HEK293 (cell line): ENCODE measurements at regions not wholly inside any gene's neighbourhood (a gene's known extent, or its start where the extent isn't known, plus 50 kb on each side); places are given as distances from the start of the nearest gene placed in this dataset.

ENCODE experiments used
- CTCF ChIA-PET: fragments of 350-600 bp; formaldehyde crosslinking; extraction: SDS; loops from one replicate; lab custom pipeline; 2021; ENCODE audit warnings: antibody characterized with exemption; lab: Yijun Ruan, JAX
- POLR2A ChIA-PET: fragments of 300-600 bp; formaldehyde crosslinking; extraction: SDS; loops from one replicate; lab custom pipeline; 2020; ENCODE audit warnings: antibody characterized with exemption, inconsistent platforms; lab: Yijun Ruan, JAX
- H3K27ac ChIP-seq: fragments of 200-500 bp; sonication (Bioruptor generic); 2 replicates; pipeline ENCODE4 v1.5.1; 2014; ENCODE audit warnings: low read depth, low read length, control low read depth, inconsistent platforms; ENCODE audit errors: extremely low read depth
- H3K36me3 ChIP-seq, 2 experiments: fragments of 200-500 bp in 1 of 2; sonication (Bioruptor generic) in 1 of 2; 1 replicate in 1 of 2; 2 replicates in 1 of 2; pipeline ENCODE4 v1.5.1; 2014 to 2017; ENCODE audit warnings: inconsistent platforms in 2 of 2, low read length in 2 of 2; ENCODE audit not compliant: control insufficient read depth in 2 of 2, insufficient read depth in 1 of 2
- H3K4me1 ChIP-seq: fragments of 200-500 bp; sonication (Bioruptor generic); 2 replicates; pipeline ENCODE4 v1.5.1; 2014; ENCODE audit warnings: mild to moderate bottlenecking, low read length, inconsistent platforms; ENCODE audit not compliant: control insufficient read depth, insufficient read depth
- H3K4me3 ChIP-seq: 2 replicates; pipeline ENCODE4 v1.5.1; 2011; ENCODE audit warnings: low read depth, mild to moderate bottlenecking, control low read depth, low read length, moderate library complexity
- H3K9me3 ChIP-seq: fragments of 200-500 bp; sonication (Bioruptor generic); 2 replicates; pipeline ENCODE4 v1.5.1; 2014; ENCODE audit warnings: low read depth, low read length, inconsistent platforms; ENCODE audit not compliant: control insufficient read depth, insufficient read depth
- ELK4 ChIP-seq: IDR thresholded peaks from 2 replicates; pipeline ENCODE4 v1.6.1; 2011; ENCODE audit warnings: mild to moderate bottlenecking, low read depth, low read length, borderline replicate concordance
- SCRT2 ChIP-seq: fragments of 450-650 bp; formaldehyde crosslinking; IDR thresholded peaks from 2 replicates; pipeline ENCODE4 v1.5.1; 2016; ENCODE audit warnings: missing biosample characterization, missing genetic modification characterization
- ZFP37 ChIP-seq: fragments of 450-650 bp; formaldehyde crosslinking; IDR thresholded peaks from 2 replicates; pipeline ENCODE4 v1.5.1; 2016; ENCODE audit warnings: missing biosample characterization, missing genetic modification characterization
- ZNF121 ChIP-seq: fragments of 450-650 bp; formaldehyde crosslinking; IDR thresholded peaks from 2 replicates; pipeline ENCODE4 v1.5.1; 2016; ENCODE audit warnings: missing biosample characterization, missing genetic modification characterization
- ZNF16 ChIP-seq: fragments of 450-650 bp; formaldehyde crosslinking; IDR thresholded peaks from 2 replicates; pipeline ENCODE4 v1.5.1; 2016; ENCODE audit warnings: low read depth, missing biosample characterization, missing genetic modification characterization
- ZNF280C ChIP-seq: fragments of 450-650 bp; formaldehyde crosslinking; IDR thresholded peaks from 2 replicates; pipeline ENCODE4 v1.5.1; 2016; ENCODE audit warnings: missing biosample characterization, missing genetic modification characterization
- ZNF394 ChIP-seq: fragments of 450-650 bp; formaldehyde crosslinking; IDR thresholded peaks from 2 replicates; pipeline ENCODE4 v1.5.1; 2016; ENCODE audit warnings: missing biosample characterization, missing genetic modification characterization, mild to moderate bottlenecking, moderate library complexity, borderline replicate concordance
- ZNF433 ChIP-seq: fragments of 450-650 bp; formaldehyde crosslinking; IDR thresholded peaks from 2 replicates; pipeline ENCODE4 v1.5.1; 2016; ENCODE audit warnings: missing biosample characterization, missing genetic modification characterization, low read depth
- ZNF48 ChIP-seq: fragments of 450-650 bp; formaldehyde crosslinking; IDR thresholded peaks from 2 replicates; pipeline ENCODE4 v1.5.1; 2016; ENCODE audit warnings: missing biosample characterization, missing genetic modification characterization
- ZNF514 ChIP-seq: fragments of 450-650 bp; formaldehyde crosslinking; IDR thresholded peaks from 2 replicates; pipeline ENCODE4 v1.5.1; 2016; ENCODE audit warnings: missing biosample characterization, missing genetic modification characterization
- ZNF530 ChIP-seq: fragments of 450-650 bp; formaldehyde crosslinking; IDR thresholded peaks from 2 replicates; pipeline ENCODE4 v1.5.1; 2016; ENCODE audit warnings: low read depth, missing biosample characterization, missing genetic modification characterization
- ZNF654 ChIP-seq: fragments of 450-650 bp; formaldehyde crosslinking; IDR thresholded peaks from 2 replicates; pipeline ENCODE4 v1.5.1; 2016; ENCODE audit warnings: low read depth, missing biosample characterization, missing genetic modification characterization
- ZNF664 ChIP-seq: fragments of 450-650 bp; formaldehyde crosslinking; IDR thresholded peaks from 2 replicates; pipeline ENCODE4 v1.5.1; 2016; ENCODE audit warnings: missing biosample characterization, missing genetic modification characterization
- ZNF768 ChIP-seq: fragments of 450-650 bp; formaldehyde crosslinking; IDR thresholded peaks from 2 replicates; pipeline ENCODE4 v1.5.1; 2018; ENCODE audit warnings: missing biosample characterization, mild to moderate bottlenecking, missing genetic modification characterization
- ZNF830 ChIP-seq: fragments of 450-650 bp; IDR thresholded peaks from 2 replicates; pipeline ENCODE4 v1.5.0; 2018; ENCODE audit warnings: missing biosample characterization, missing genetic modification characterization, low read depth, mild to moderate bottlenecking, moderate library complexity
- ZNF837 ChIP-seq: fragments of 450-650 bp; formaldehyde crosslinking; IDR thresholded peaks from 2 replicates; pipeline ENCODE4 v1.5.1; 2016; ENCODE audit warnings: missing biosample characterization, missing genetic modification characterization
- ZSCAN5A ChIP-seq: fragments of 450-650 bp; formaldehyde crosslinking; IDR thresholded peaks from 2 replicates; pipeline ENCODE4 v1.5.1; 2016; ENCODE audit warnings: missing biosample characterization, missing genetic modification characterization
- TF ChIP-seq, protein P1 (sequence below): fragments of 450-650 bp; formaldehyde crosslinking; IDR thresholded peaks from 2 replicates; pipeline ENCODE4 v1.5.1; 2016; ENCODE audit warnings: missing biosample characterization, missing genetic modification characterization
- TF ChIP-seq, protein P2 (sequence below): fragments of 450-650 bp; formaldehyde crosslinking; IDR thresholded peaks from 2 replicates; pipeline ENCODE4 v1.5.1; 2016; ENCODE audit warnings: missing biosample characterization, missing genetic modification characterization
- TF ChIP-seq, protein P3 (sequence below): fragments of 450-650 bp; formaldehyde crosslinking; IDR thresholded peaks from 2 replicates; pipeline ENCODE4 v1.5.1; 2016; ENCODE audit warnings: missing biosample characterization, missing genetic modification characterization

DNA sequence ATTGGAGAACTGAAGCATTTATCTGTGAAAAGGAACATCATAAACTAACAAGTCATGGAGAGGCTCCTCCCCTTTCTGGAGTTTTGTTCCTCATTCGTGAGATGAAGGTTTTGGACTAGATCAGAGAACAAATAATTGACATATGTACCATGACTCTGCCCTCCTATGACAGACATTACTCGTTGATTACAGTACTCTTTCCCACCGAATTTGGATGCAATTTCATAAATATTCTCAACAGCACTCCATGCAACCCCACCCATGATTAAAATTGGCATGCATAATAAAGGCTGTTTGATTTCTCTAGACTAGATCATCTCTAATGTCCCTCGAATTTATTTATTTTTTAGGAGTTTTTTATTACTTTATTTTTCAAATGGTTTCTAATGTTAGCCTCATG is 258.9 kb upstream of the LDB2 start:
- no peaks in the 10 kb centered on the region for H3K4me1 ChIP-seq
- no peak overlapping the region for H3K4me3 ChIP-seq
- no peak overlapping the region for H3K27ac ChIP-seq
- ChIA-PET CTCF (no interaction called here), POLR2A (no interaction called here)
- no peaks in the 10 kb centered on the region for H3K9me3 ChIP-seq
- H3K36me3 ChIP-seq, result no peaks in the 10 kb centered on the region
- TF ChIP-seq ZNF514 (tag by site-specific recombination), result no peak

DNA sequence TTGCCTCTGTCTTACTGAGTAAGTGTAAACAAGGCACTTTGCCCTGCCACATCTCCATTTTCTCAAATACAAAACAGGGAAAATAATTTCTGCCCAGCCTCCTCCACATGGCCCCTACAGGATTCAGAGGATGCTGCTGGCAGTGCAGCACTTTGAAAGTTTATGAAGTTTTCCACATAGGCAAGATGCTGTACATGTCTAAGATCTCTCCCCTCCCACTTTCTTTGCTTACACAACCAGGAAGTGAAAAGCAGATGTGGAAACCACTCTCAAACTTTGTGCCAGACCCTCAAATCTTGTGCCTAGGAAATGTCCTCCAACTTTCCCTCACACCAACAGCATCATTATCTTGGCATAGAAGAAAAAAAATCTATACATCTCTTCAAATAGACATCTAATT is 257.0 kb upstream of the LDB2 start:
- H3K4me3 ChIP-seq, result no peak overlapping the region
- no peaks in the 10 kb centered on the region for H3K36me3 ChIP-seq
- H3K27ac ChIP-seq, result no peak overlapping the region
- TF ChIP-seq ZNF514 (tag by site-specific recombination) (no peak), ZNF768 (tag by site-specific recombination) (no peak), ZFP37 (tag by site-specific recombination) (no peak), ZNF433 (tag by site-specific recombination) (no peak), ZNF16 (tag by site-specific recombination) (no peak), ZSCAN5A (no peak), ZNF830 (tag by site-specific recombination) (no peak), ZNF530 (tag by site-specific recombination) (no peak), ZNF654 (tag by site-specific recombination) (no peak), ZNF121 (tag by site-specific recombination) (no peak), ZNF664 (tag by site-specific recombination) (no peak), ZNF837 (tag by site-specific recombination) (no peak), SCRT2 (tag by site-specific recombination) (no peak), ZNF394 (tag by site-specific recombination) (no peak)
- TF ChIP-seq, protein P1, sequence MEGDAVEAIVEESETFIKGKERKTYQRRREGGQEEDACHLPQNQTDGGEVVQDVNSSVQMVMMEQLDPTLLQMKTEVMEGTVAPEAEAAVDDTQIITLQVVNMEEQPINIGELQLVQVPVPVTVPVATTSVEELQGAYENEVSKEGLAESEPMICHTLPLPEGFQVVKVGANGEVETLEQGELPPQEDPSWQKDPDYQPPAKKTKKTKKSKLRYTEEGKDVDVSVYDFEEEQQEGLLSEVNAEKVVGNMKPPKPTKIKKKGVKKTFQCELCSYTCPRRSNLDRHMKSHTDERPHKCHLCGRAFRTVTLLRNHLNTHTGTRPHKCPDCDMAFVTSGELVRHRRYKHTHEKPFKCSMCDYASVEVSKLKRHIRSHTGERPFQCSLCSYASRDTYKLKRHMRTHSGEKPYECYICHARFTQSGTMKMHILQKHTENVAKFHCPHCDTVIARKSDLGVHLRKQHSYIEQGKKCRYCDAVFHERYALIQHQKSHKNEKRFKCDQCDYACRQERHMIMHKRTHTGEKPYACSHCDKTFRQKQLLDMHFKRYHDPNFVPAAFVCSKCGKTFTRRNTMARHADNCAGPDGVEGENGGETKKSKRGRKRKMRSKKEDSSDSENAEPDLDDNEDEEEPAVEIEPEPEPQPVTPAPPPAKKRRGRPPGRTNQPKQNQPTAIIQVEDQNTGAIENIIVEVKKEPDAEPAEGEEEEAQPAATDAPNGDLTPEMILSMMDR (tag by site-specific recombination), result no peak
- TF ChIP-seq, all 188 proteins: peak for 0
- CTCF ChIA-PET, result no interaction called here
- no peaks in the 10 kb centered on the region for H3K4me1 ChIP-seq
- POLR2A ChIA-PET, result no interaction called here
- H3K9me3 ChIP-seq, result no peaks in the 10 kb centered on the region

GRCh38 chr4:17153572-17153971 is 255.1 kb upstream of the LDB2 start:
- CTCF ChIA-PET, result interaction anchor here (0.6 kb wide), 1 partner anchor 41 kb away, joined by 4 read pairs; no protein-coding TSS in a partner anchor
- no peak for TF ChIP-seq ZNF280C (tag by site-specific recombination)
- TF ChIP-seq, protein P2, sequence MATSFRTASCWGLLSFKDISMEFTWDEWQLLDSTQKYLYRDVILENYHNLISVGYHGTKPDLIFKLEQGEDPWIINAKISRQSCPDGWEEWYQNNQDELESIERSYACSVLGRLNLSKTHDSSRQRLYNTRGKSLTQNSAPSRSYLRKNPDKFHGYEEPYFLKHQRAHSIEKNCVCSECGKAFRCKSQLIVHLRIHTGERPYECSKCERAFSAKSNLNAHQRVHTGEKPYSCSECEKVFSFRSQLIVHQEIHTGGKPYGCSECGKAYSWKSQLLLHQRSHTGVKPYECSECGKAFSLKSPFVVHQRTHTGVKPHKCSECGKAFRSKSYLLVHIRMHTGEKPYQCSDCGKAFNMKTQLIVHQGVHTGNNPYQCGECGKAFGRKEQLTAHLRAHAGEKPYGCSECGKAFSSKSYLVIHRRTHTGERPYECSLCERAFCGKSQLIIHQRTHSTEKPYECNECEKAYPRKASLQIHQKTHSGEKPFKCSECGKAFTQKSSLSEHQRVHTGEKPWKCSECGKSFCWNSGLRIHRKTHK (tag by site-specific recombination), result no peak
- TF ChIP-seq ZNF48 (tag by site-specific recombination), result no peak
- TF ChIP-seq ELK4, result no peak
- no peak for TF ChIP-seq ZNF433 (tag by site-specific recombination)
- TF ChIP-seq, protein P3, sequence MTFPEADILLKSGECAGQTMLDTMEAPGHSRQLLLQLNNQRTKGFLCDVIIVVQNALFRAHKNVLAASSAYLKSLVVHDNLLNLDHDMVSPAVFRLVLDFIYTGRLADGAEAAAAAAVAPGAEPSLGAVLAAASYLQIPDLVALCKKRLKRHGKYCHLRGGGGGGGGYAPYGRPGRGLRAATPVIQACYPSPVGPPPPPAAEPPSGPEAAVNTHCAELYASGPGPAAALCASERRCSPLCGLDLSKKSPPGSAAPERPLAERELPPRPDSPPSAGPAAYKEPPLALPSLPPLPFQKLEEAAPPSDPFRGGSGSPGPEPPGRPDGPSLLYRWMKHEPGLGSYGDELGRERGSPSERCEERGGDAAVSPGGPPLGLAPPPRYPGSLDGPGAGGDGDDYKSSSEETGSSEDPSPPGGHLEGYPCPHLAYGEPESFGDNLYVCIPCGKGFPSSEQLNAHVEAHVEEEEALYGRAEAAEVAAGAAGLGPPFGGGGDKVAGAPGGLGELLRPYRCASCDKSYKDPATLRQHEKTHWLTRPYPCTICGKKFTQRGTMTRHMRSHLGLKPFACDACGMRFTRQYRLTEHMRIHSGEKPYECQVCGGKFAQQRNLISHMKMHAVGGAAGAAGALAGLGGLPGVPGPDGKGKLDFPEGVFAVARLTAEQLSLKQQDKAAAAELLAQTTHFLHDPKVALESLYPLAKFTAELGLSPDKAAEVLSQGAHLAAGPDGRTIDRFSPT, result no peak

More at GRCh38 chr4:17153572-17153971, 255.1 kb upstream of the LDB2 start:
- POLR2A ChIA-PET, result no interaction called here
- H3K4me3 ChIP-seq, result no peak overlapping the region
- H3K9me3 ChIP-seq, result no peaks in the 10 kb centered on the region
- H3K36me3 ChIP-seq, result no peaks in the 10 kb centered on the region
- H3K4me1 ChIP-seq, result no peaks in the 10 kb centered on the region
- H3K27ac ChIP-seq, result no peak overlapping the region
